SHP77 treated with DMSO at 0.1 percent for 48 hours (cell line): ENCODE measurements at regions not wholly inside any gene's neighbourhood (a gene's known extent, or its start where the extent isn't known, plus 50 kb on each side); places are given as distances from the start of the nearest gene placed in this dataset.
"Not testable (repeated sequence)": the region's sequence is repeated elsewhere in the genome, so short reads cannot be mapped to it uniquely, and the experiment has no call there.

ENCODE experiments used
- DNase-seq: peaks from one replicate; lab custom pipeline; 2025; lab: John Stamatoyannopoulos, UW

DNA sequence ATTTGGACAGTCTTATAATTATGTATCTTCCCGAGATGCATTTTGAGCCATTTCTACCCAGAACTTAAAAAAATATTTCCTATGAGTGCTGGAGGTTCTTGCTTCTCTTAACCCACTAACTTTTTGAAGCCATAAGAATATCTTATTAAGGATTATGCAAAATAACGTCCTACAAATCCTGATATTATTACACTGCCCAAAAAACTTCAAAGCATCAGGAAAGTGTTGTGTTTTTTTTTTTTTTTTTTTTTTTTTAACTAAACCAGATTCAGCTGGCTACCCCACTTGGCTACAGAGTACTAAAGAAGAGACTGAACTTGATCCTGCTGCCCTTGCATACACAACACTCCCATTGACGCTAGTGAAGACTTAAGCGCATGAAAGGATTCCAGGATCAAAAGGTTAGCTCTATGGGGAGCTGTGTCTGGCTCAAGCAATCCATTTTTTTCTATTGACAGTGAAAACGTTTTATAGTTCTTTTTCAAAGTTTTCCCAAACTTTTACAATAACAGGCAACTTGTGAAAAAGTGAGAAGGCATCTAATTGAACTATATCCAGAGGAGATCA, 141.4 kb downstream of the KCNRG start:
- DNase-seq = no peak

DNA sequence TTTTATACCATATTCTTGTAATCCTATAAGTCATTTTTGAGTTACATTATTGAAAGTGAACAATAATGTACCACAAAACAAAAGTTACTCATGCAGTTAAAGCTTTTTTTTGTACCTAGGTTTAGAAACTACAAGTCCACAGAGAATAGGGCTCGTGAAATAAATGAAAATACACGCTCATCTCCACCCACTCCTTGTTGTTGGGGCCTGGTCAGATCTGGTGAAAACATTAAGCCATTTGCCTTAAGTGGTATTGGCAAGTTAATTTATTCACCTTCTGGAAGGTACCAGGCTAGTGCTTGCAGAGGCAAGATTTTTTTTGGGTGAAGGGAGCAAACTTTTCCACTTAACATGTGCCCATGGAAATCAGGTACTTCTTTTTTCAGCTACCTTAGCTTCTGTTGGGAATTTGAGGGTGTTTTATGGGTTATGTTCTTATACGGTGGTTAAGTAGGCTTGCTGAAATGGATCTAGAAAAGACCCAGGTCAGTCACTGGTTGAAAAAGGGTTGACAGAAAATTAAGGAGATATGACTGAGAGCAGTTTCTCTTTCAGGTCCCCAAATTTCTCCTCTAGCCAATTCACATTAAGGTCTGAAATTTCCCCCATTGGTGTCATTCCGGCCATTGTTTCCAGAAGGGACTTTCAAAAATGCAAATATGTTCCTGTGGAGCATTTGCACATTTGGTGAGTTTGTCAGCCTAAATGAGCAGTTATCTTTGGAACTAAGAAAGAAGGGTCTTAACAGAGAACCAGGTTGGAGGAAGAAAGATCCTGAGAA, 143.3 kb downstream of the KCNRG start:
- no peak for DNase-seq

DNA sequence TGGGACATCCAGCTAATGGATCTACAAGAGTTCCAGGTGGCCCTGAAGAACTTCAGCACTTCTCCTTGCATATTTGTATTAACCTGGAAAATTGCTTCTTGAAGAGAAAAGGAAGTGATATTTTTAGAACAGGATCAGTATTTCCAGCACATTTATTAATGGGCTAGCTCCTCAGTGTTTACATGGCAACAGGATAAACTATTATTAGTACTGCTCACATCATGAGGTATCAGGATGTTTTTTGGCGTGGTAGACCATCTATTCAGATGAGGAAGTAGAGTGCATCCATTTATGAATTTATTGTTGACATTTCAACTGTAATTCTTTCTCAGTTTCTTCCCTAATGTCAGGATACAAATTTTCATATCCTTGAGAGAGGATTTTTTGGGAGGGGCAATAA, 144.4 kb downstream of the KCNRG start:
- DNase-seq = no peak

DNA sequence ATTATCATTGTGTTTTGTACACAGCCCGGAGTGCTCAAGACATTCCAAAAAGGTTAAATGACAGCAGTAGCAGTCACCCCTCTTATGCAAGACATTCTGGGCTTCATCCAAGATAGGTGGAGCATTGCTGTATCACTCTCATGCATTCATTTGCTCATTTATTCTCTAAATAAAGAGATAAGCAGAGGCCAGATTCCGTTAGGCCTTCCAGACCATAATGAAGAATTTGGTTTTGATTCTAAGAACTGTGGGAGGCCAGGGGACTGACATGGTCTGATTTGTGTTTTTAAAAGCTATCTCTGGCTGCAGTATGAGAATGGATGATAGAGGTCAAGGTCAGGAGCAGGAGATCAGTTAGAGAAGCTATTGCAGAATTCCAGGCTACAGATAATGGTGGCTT, 145.8 kb downstream of the KCNRG start:
- DNase-seq = no peak

DNA sequence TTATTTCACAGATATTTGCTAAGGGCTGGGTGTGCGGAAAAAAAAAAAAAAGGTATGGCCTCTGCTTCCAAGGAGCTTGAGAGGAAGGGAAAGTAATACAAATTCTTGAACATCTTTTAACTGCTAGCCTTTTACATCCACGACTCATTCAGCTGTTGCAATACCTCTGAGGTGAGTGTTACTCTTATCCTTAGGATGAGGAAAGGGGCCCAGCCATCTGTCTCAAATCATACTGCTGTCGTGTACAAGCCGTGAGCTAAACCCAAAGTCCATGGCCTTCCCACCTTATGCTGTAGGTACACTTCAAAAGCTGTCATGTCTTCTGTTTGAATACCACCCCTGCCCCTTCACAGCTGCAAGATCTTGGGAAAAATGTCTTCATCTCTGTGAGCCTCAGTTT, 146.8 kb downstream of the KCNRG start:
- DNase-seq = no peak

DNA sequence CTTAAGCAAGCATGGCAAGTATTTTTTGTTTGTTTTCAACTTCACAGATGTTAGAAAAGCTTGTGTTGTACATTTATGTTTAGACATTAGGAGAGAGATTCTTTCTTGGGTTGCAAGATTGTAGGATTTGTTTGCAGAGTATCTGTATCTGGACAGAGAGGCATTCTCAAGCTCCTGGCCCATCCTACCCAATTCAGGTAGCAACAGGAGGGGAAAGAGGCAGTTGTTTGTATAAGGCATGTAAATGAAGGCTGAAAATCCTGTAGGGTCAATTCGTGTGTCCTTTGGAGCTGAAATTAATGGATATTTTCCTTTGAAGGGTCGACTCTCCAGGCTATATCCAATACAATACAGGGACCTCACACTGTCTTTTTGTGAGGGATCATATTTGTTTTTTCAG, 147.3 kb downstream of the KCNRG start:
- no peak for DNase-seq

DNA sequence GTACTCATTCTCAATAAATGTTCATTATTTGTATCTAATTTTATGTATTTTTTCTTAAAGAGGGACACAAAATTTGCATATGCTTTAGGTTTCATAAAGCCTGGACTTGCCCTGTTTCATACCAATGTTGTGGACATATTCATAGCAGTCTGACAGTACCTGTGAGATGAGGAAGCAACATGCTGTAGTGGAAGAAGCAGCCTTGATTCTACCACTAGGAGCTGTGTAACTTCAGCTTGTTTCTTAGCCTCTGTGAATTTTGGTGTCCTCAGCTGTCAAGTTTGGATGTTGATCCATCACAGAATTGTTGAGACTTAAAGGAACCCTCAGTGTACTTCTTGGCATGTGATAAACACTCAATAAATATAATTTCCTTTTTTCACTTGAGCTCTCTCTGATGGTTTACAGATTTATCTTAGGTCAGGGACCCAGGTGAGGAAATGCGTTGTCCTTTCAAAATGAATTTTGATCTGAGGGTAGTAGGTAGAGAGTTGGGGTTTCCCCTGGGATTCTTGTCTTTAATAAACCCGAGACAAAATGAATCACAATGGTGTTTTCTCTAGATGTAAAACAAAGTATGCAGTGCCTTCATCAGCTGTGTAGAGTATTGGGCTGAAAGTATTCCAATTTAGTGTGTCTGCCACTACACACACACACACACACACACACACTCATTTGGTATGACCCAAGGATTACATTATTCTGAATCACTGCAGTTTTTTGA, 152.1 kb downstream of the KCNRG start:
- no peak for DNase-seq

DNA sequence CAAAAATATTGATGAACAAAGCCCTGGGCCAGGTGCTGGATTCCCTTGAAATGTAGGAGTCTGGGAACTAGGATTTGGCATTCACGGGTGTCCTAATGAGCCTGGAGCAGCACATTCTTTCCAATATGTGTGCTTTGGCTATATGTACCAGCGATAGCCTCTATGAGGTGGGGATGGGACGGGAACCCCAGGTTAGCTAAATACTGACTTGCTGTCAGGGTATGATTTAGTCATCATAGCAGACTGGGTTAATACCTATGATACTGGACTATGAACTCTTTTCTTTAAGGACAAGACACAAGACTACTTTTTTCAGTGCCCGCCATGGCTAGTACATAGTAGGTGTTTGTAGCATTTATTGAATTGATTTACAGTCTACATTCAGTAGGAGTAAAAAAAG, 152.7 kb downstream of the KCNRG start:
- DNase-seq = no peak

DNA sequence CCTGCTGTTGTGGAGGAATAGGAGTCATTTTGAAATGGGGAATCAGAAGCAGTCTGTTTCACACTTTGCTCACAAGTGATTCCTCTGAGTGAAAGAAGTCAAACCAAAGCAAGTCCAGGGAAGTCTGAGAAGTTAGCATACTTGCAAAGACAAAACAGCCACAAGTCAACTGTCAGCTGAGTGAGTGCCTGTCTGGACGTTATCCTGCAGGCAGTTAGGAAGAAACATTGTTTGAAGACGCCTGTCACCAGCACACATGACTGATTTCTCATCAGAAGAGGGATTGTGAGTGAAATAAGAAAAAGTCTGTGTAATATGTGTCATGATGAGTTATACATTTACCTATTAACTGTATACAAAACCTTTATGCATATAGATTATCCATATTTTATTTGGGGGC, 153.5 kb downstream of the KCNRG start:
- DNase-seq = no peak

DNA sequence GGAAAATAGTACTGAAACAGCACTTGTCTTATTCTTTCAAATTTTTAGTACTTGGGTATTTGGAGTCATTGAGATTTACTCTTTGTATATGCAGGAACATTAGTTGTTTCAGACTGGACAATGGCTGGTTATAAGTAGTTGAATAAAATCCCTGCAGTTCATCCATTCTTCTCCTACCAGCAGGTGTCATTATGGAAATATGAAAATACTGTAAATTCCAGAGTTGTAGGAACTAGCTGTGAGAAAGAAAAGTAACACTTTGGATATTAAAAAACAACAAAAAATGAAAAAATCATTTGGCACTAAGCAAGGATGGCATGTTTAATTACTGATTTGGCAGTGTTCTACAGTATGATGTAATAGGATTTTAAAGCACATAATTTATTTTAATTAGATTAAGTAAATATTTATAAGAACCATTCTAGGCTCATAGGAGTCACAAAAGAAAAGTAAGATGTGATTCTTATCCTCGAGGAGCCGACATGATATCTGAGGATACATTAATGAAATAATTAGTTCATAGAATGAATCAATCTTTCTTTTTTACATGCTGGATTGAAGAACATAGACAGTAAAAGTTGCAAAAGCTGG, 155.3 kb downstream of the KCNRG start:
- DNase-seq = no peak

DNA sequence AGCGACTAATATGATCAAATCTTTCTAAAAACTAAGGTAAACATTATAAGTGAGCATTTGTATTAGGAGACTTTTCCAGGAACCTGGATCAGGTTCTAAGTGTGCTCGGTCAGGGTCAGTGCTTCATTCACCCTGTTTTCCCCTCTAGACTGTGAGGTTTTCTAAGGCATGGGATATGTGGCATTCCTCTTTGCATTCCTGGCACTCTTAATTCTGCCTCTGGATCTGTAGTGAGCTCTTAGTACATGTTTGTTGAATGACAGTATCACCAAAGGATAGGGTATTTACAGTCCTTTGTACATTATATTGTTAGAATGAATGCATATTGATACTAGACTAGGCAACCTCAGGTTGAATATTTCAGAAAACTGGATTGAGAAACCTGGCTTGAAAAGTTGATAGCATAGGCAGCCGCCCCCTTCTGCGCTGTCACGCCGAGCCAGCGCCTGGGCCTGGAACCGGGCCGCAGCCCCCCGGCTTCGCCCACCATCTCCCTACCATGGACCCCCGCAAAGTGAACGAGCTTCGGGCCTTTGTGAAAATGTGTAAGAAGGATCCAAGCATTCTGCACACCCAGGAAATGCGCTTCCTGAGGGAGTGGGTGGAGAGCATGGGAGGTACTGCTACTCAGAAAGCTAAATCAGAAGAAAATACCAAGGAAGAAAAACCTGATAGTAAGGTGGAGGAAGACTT, 156.5 kb downstream of the KCNRG start:
- DNase-seq = no peak

DNA sequence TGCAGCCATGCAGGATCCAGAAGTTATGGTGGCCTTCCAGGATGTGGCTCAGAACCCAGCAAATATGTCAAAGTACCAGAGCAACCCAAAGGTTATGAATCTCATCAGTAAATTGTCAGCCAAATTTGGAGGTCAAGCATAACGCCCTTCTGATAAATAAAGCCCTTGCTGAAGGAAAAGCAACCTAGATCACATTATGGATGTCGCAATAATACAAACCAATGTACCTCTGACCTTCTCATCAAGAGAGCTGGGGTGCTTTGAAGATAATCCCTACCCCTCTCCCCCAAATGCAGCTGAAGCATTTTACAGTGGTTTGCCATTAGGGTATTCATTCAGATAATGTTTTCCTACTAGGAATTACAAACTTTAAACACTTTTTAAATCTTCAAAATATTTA, 157.8 kb downstream of the KCNRG start:
- DNase-seq = not testable (repeated sequence)

DNA sequence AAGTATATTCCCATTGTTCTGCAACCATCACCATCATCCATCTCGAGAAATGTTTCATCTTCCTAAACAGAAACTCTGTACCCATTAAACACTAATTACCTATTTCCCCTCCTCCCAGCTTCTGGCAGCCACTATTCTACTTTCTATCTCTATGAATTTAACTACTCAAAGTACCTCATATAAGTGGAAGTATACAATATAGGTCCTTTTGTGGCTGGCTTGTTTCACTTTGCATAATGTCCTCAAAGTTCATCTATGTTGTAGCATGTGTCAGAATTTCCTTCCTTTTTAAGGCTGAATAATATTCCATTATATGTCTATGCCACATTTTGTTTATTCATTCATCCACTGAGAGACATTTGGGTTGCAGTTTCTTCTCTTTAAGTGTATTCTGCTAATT, 159.4 kb downstream of the KCNRG start:
- no peak for DNase-seq

DNA sequence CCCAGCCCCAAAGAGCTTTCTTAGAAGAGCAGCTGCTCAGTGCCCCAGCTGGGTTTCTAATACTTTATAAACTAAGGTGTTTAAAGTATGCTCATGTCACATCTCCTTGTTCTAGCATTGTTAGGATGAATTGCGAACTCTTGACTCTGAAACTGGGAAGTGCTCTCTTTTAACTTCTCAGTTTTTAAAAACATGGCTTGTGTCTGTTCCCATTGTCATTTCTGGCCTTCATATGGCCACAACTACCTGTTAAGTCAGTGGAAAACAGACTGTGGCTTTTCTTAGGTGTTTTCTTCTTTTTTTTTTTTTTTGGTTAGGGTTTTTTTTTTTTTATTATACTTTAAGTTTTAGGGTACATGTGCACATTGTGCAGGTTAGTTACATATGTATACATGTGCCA, 164.7 kb downstream of the KCNRG start:
- no peak for DNase-seq

DNA sequence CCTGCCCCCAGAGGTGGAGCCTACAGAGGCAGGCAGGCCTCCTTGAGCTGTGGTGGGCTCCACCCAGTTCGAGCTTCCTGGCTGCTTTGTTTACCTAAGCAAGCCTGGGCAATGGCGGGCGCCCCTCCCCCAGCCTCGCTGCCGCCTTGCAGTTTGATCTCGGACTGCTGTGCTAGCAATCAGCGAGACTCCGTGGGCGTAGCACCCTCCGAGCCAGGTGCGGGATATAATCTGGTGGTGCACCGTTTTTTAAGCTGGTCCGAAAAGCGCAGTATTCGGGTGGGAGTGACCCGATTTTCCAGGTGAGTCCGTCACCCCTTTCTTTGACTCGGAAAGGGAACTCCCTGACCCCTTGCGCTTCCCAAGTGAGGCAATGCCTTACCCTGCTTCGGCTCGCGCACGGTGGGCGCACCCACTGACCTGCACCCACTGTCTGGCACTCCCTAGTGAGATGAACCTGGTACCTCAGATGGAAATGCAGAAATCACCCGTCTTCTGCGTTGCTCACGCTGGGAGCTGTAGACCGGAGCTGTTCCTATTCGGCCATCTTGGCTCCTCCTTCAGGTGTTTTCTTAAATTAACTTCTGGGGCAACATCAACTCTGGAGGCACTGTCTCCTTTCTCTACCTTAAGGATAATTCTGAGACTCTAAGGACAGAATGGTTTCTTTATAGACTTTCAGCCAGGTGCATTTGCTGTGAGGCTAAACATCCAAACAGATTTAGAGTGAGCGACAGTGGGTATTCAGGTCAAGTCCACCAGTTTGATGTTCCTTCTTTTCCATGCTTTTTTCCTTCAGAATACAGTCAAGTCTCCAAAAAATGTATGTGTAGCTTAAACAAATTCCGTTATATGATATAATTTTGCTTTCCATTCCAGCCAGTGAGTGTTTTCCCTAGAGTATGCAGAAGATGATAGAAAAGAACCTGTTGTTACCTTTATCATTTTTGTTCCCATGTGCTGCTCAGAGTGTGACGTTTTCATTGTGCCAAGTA, 170.8 kb downstream of the KCNRG start:
- DNase-seq = not testable (repeated sequence)

DNA sequence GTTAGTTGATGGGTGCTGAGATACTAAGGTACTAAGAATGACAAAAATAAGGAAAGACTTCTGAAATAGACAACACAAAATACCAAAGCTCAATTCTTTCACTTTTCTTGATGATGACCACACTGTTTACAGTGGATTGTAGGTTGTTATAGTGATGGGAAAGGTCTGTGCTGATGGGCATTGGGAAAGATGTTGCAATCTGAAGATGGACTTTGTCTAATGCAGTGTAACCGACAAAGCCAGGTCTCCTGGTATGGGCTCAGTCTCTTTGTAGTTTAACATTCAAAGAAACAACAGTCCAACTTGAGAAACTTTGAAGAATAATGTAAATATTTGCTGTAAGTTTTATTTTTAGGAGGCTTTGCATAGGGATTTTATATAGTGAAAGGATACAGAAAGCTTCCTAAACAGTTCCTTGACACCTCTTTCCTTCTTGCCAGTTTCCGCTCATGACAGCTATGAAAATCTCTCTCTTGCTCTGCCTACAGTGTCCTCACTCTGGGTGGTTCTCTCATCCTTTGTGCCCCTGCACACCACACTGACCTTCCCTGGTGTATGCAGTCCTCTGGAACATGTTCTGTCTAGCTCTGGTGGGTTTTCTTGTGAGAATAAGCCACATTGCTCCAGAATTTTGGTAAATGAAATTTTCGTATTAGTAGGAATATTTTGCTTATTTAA, 172.2 kb downstream of the KCNRG start:
- no peak for DNase-seq

DNA sequence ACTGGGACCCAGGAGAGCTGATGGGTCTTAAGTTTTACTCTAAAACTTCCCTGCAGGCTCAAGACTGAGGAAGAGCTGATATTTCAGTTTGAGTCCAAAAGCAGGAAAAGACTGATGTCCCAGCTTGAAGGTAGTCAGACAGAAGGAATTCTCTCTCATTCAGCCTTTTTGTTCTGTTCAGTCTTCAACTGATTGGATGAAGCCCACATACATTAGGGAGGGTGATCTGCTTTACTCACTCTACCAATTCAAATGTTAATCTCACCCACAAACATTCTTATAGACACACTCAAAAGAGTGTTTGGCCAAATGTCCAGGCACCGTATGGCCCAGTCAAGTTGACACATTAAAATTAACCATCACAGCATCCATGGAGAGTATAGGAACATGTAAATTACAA, 173.5 kb downstream of the KCNRG start:
- no peak for DNase-seq

DNA sequence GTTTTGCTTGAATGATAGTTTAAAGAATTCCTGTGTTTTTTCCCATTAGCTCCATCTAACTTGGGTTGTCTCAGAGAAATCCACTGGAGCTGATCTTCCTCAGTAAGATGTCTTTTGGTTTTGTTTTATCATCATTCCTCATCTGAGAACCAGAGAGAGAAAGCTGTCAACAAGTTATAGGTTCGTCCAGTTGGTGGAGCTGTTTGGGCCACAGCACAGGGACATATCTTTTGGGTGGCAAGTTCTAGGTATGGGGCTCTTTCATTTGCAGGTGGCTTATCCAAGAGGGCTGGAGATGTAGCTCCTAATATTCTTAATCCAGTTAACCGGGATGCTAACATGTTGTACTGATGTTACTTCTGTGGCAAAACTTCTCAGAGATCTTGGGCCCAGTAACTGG, 174.2 kb downstream of the KCNRG start:
- no peak for DNase-seq

DNA sequence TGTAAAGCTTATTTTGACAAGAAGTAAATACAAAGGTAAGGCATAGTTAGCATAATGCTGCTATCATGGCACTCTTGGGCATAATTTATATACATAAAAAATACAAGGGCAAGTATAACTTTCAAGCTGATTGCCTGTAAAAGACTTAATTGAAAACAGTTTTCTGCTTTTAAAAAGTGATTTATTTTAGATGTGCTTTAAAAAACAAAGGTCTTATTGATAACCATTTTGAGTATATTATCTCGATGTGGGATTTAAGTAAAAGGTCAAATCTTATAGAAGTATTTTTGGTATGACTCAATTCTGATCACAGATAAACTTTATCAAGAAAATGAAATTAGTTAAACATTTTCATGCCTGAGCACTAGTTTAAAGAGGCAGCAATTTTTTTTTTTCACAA, 175.8 kb downstream of the KCNRG start:
- no peak for DNase-seq

DNA sequence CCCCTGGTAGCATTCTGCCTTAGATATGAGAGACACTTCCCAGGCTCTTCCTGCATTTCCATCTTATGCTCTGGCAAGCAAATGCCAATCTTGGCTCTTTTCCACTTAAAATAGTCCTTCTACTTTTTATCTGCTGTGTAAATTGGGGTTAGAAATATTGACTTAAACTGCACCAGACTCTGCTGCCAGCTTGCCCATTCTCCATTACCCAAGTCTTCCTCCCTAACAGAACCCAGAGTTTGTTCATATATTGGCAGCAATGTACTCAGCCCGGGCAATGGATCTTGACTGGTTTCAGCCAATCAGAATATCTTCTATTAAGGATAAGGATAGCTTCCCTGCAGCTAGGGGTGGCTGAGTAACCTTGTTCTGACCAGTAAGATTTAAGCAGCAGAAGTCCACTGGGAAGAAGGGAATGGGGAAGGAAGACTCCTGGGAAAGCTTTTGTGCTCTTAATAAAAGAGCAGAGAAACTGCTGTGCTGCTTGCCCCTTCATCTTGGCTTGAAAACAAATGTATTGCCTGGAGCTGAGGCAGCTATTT, 177.1 kb downstream of the KCNRG start:
- DNase-seq = no peak
